NCI-H226 (cell line): ENCODE measurements at regions not wholly inside any gene's neighbourhood (a gene's known extent, or its start where the extent isn't known, plus 50 kb on each side); places are given as distances from the start of the nearest gene placed in this dataset.

Experiments used
- DNase-seq: peaks from one replicate; pipeline ENCODE4 v3.0.0-alpha.2; 2015

GRCh38 chr11:13062115-13062514, 53.0 kb downstream of the RASSF10 start:
- DNase-seq = no peak

DNA sequence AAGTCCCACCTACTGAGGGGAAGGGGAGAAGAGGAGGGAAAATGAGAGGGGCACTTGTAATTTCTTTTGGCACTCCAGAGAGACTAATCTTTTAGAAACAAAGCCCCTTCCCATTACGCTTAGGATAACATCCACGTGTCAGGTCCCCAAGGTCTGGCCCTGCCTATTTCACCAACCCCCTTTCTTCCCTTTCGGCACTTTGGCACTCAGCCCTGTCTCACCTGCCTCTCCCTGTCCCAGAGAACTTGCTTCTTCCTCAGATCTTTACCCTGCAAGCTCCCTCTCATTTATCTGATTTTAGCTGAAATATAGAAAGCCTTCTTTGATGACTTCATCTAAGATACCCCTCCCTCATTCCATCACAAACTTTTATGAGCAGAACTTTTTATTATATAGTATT, 55.5 kb downstream of the RASSF10 start:
- DNase-seq = no peak

- no peak for DNase-seq
These were observed 56.2 kb downstream of the RASSF10 start for GRCh38 chr11:13065200-13065787.

GRCh38 chr11:13068211-13068610, 59.1 kb downstream of the RASSF10 start:
- no peak for DNase-seq

- DNase-seq = peak; percentile 7
These were observed 64.2 kb downstream of the RASSF10 start for GRCh38 chr11:13073119-13073981.

DNA sequence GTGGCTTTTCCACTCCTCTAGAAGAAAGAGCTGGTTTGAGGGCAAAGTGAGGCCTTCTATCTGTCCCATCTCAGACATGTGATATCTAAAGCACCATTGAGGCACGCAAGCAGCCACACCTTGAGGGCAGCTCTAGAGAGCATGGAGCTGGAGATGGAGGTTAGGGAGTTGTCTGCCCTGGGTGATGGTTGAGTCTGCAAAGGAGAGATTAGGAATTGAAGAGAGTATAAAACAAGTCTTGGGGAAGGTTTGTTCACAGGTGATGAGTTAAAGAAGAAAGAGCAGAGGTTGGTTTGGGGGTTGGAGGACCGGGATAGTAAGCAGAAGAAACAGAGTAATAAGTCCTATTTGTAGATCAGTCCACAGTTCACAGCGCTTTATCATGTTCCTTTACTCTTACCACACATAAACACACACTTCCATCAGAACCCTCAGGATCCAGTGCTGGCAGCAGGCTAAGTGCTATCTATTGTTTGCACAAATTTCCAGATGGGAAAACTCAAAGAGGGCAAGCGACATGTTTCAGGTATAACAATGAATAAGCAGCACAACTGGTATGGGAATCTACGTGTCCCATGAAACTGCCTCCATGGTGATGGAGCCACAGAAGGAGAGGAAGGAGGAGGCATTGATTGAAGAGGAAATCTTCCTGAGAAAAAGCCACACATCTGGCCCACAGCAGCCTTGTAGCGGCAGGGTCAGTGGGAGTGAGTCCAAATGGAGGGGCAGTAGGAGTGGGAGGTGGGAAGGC, 65.8 kb downstream of the RASSF10 start:
- no peak for DNase-seq

DNA sequence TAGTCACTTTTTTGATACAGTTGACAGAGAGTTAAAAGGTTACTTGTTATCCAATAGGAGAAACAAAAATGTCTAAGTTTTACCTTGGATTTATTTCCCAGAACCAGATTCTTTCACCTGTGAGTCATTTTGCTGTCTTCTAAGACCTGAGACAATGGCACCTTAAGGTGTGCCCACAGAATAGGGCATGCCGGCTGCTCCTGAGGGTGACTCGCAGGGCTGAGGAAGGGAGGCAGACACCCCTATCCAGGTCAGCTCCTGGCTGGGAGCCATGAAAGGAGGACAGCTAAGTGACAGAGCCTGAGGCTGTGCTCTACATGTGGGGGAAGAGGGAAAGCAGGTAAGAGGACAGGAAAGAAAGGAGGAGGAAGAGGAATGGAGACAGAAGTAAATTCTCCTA, 67.8 kb downstream of the RASSF10 start:
- no peak for DNase-seq

GRCh38 chr11:13080861-13081260, 71.7 kb downstream of the RASSF10 start:
- DNase-seq = no peak

- DNase-seq = no peak
These were observed 73.5 kb downstream of the RASSF10 start for GRCh38 chr11:13082588-13082987.

DNA sequence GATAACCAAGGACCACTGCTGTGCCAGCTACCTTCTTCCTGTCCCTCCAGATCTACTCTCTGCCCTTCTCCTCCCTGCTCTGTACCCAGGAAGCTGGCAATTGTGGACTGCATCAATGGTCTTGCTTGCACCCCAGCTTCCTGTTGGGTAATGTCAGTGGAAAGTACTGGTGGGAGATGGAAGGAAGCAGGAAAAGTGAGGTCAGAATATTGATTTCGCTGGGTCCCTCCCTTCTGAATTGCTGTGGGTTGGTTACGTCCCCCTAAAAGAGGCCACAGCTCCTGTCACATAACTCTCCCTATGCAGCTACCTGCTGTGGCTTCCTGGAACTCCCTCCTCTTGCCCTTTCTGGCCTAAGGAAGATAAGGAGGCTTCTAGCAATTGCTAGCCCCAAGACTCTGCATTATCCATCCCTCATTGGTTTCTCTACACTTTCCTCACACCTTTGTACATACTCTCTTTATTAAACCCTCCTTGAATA, 81.2 kb downstream of the RASSF10 start:
- DNase-seq = no peak

- peak; percentile 10 for DNase-seq
These were observed 82.3 kb downstream of the RASSF10 start for GRCh38 chr11:13091373-13091772.

DNA sequence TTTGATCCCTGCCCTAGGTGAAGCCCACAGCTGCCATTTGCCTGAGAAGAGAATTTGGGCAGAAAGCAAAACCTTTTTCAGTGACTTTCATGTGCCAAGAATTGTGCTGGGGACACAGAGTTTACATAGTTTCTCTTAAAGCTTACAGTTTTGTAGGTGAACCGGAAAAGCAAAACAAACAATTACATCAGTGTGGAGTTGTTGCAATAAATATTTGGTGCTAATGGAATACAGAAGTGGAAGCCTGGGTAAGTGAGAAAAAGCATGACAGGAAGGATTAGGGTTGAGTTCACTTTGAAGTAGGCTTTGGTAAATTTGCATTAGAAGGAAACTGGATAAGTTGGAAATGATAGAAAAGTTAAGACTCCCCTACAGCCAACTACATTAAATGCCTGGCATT, 82.7 kb downstream of the RASSF10 start:
- DNase-seq = no peak

DNA sequence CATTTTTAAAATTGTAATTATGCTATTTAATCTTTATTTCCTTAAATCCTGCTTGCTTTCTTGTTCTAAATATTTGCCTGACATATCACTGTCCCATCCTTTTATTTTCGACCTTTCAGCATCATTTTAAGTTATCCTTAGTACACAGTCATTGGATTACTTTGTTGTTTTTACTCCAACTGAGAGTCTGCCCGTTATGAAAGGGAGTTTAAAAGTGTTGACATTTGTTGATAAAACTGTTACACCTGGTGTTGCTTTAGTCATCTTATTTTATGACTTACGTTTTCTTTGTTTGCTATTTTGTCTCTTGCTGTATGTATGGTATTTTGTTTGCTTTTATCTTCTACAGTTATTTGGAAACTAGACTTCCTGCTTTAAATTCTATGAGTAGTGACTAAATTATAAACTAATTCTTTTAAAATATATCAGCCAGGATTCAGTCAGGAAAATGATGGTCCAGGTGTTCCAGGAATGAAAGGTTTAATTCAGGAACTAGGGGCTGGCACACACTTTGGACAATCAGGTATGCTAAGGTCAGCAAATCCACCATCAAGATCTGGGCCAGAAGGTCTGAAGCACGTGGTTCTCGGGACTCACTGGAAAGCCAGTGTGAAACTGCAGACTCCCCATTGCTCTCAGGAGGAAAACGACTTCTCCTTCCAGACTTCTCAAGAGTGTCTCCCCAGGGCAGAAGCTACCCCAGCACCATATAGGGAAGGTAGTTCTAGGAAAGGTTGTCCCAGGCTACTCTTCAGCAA, 86.0 kb downstream of the RASSF10 start:
- DNase-seq = no peak

- DNase-seq = peak; percentile 66
These were observed 88.9 kb downstream of the RASSF10 start for GRCh38 chr11:13098063-13098462.

GRCh38 chr11:13098616-13099289, 89.6 kb downstream of the RASSF10 start:
- DNase-seq = peak; percentile 55

DNA sequence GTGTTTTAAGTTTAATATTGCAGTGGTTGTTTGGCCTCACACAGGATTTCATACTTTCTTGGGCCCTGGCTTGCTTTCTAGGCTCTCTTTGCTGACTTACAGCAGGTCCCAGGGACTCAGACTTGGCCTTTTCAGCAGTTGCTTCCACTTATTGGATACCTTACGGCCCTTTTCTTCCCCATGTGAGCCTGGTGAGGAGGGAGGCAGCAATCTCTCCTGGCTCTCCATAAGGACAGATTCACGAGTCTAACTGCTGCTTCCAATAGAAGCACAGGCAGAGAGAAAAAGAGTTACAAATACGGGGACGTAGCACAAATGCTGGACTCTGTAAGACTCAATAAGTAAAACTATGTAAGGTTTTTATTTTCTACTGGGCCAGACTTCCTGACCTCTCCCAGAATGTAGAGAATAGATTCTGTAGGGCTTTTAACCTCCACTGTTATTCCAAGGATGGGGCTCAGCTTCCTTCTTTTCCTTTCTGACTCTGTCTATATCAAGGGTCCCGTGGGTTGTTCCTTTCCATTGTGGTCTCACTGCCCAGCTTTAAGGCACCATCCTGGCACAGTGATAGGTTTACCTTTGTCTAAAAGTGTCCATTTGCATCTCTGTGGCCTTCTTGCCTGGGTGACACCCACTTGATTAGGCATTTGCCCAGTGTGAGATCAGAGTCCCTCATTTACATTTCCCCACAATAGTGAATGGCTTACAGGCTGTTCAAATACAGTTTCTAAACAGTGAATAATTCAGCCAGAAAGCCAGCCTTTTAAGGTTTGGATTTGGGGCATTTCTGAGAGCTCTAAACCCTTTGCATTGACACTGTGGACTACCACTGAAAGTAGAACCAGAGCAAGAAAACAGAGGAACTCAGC, 92.8 kb downstream of the RASSF10 start:
- no peak for DNase-seq

DNA sequence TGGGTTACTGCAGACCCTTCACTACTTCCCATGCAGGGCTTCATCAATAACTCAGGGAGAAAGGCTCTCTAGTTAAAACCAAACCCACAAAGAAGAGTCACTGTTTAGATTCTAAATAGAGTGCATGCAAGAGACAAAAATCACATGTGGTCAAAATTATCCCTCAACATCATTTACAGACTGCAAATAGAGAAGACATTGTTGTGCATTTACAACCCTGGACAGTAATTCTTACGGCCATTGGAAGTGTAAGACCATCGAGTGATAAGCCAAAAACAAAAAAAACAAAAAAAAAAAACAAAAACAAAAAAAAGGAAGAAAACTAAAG, 93.4 kb downstream of the RASSF10 start:
- DNase-seq = no peak

- no peak for DNase-seq
These were observed 93.9 kb downstream of the RASSF10 start for GRCh38 chr11:13102865-13103539.

GRCh38 chr11:13103962-13104554, 94.9 kb downstream of the RASSF10 start:
- DNase-seq = no peak

DNA sequence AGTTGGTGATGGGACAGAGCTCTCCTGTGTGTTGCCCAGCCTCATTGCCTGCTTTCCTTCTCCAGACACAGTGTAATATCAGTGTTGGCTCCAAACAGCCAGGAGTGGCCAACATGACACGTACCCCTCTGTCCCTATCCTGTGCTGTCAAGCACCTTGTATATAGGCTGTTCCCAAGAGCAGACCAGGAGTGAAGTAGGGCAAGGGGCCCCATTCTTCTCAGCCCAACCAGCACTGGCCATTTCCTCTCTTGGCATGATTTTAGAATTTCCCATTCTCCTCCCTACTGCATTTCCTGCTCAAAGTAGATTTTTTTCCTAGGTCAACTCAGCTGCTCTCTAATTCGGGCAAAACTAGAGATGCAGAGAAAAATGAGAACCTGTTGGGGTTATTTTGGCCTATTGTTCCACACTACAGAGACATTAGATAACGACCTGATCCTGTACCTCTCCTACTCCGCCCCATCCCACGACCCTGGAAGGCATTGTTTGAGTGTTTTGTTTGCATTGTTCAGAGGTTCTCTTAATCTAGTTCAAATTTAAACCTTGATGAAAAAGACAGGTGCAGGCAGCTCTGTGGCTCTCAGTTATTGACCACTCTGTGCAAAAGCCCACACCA, 95.6 kb downstream of the RASSF10 start:
- no peak for DNase-seq
